IMR-90 (cell line): ENCODE measurements at regions not wholly inside any gene's neighbourhood (a gene's known extent, or its start where the extent isn't known, plus 50 kb on each side); places are given as distances from the start of the nearest gene placed in this dataset.

Experiments used
- ATAC-seq: fragments of 200-7000 bp; cut with Tn5 transposase; 2 replicates; pipeline ENCODE4 v1.9.1; 2020; ENCODE audit warnings: low read depth, mild to moderate bottlenecking, moderate library complexity
- BruUV-seq: library from RNA; stranded (reverse); fragments of 400-500 nt; replicated peaks from 2 replicates; lab custom pipeline; 2021; lab: Mats Ljungman, UMichigan
- CTCF ChIA-PET: fragments of 300-600 bp; formaldehyde crosslinking; extraction: SDS; loops from one replicate; lab custom pipeline; 2021; ENCODE audit warnings: antibody characterized with exemption; lab: Yijun Ruan, JAX
- POLR2A ChIA-PET: fragments of 300-600 bp; sonication (Branson Sonifier 250); formaldehyde crosslinking; loops from one replicate; lab custom pipeline; 2022; ENCODE audit warnings: antibody characterized with exemption; ENCODE audit not compliant: unreplicated experiment; lab: Charles Lee
- DNase-seq: peaks from one replicate; pipeline ENCODE4 v3.0.0; 2013
- H2AFZ ChIP-seq: replicated peaks from 2 replicates; pipeline ENCODE3; 2013; ENCODE audit warnings: low read length, mild to moderate bottlenecking; ENCODE audit not compliant: poor library complexity
- H2AK5ac ChIP-seq: 2 replicates; pipeline ENCODE4 v1.6.1; 2013; ENCODE audit warnings: low read depth, low read length, inconsistent platforms
- H2AK9ac ChIP-seq: replicated peaks from 2 replicates; pipeline ENCODE3; 2013; ENCODE audit warnings: mild to moderate bottlenecking, low read depth, low read length, moderate library complexity; ENCODE audit not compliant: poor library complexity
- H2BK120ac ChIP-seq: 2 replicates; pipeline ENCODE4 v1.6.1; 2013; ENCODE audit warnings: low read depth, low read length, inconsistent platforms
- H2BK15ac ChIP-seq: 3 replicates; pipeline ENCODE4 v1.6.1; 2013; ENCODE audit warnings: low read depth, low read length, inconsistent platforms
- H2BK20ac ChIP-seq: 2 replicates; pipeline ENCODE4 v1.6.1; 2013; ENCODE audit warnings: low read depth, mild to moderate bottlenecking, inconsistent platforms, low read length, moderate library complexity
- H2BK5ac ChIP-seq: 2 replicates; pipeline ENCODE4 v1.6.1; 2013; ENCODE audit warnings: mild to moderate bottlenecking, low read depth, low read length, inconsistent platforms; ENCODE audit not compliant: poor library complexity, severe bottlenecking
- H3K14ac ChIP-seq: replicated peaks from 2 replicates; pipeline ENCODE4 v1.6.1; 2013; ENCODE audit warnings: low read depth, low read length, inconsistent platforms
- H3K18ac ChIP-seq: 2 replicates; pipeline ENCODE4 v1.6.1; 2013; ENCODE audit warnings: low read depth, low read length, control low read depth
- H3K23ac ChIP-seq: 2 replicates; pipeline ENCODE4 v1.6.1; 2013; ENCODE audit warnings: low read depth, low read length, inconsistent platforms
- H3K27ac ChIP-seq: 2 replicates; pipeline ENCODE4 v1.5.1; 2013; ENCODE audit warnings: mild to moderate bottlenecking, control low read depth, low read length; ENCODE audit not compliant: insufficient read depth
- H3K27me3 ChIP-seq: 2 replicates; pipeline ENCODE4 v1.6.1; 2013; ENCODE audit warnings: low read length; ENCODE audit not compliant: control insufficient read depth, insufficient read depth
- H3K36me3 ChIP-seq: 2 replicates; pipeline ENCODE4 v1.6.1; 2013; ENCODE audit warnings: low read length, mixed read lengths; ENCODE audit not compliant: control insufficient read depth, insufficient read depth
- H3K4ac ChIP-seq: 2 replicates; pipeline ENCODE4 v1.6.1; 2013; ENCODE audit warnings: low read depth, low read length, inconsistent platforms
- H3K4me1 ChIP-seq: 2 replicates; pipeline ENCODE4 v1.6.1; 2013; ENCODE audit warnings: low read length, mixed read lengths; ENCODE audit not compliant: control insufficient read depth, insufficient read depth
- H3K4me2 ChIP-seq: 2 replicates; pipeline ENCODE4 v1.6.1; 2013; ENCODE audit warnings: low read depth, mild to moderate bottlenecking, control low read depth, low read length, moderate library complexity
- H3K4me3 ChIP-seq: 2 replicates; pipeline ENCODE4 v1.5.1; 2013; ENCODE audit warnings: low read depth, mild to moderate bottlenecking, control low read depth, low read length, moderate library complexity; ENCODE audit not compliant: insufficient read depth
- H3K56ac ChIP-seq: 2 replicates; pipeline ENCODE4 v1.6.1; 2013; ENCODE audit warnings: low read length, inconsistent platforms; ENCODE audit not compliant: insufficient read depth; ENCODE audit errors: extremely low read depth
- H3K79me1 ChIP-seq, 2 experiments: 2 replicates each; pipeline ENCODE4 v1.6.1; 2013; ENCODE audit warnings: low read length in 2 of 2, inconsistent platforms in 1 of 2, low read depth in 1 of 2
- H3K9ac ChIP-seq: 2 replicates; pipeline ENCODE4 v1.6.1; 2013; ENCODE audit warnings: low read depth, low read length, control low read depth
- H3K9me1 ChIP-seq: 2 replicates; pipeline ENCODE4 v1.6.1; 2013; ENCODE audit warnings: low read length, inconsistent platforms; ENCODE audit not compliant: insufficient read depth
- H3K9me3 ChIP-seq: 2 replicates; pipeline ENCODE4 v1.6.1; 2013; ENCODE audit warnings: low read length; ENCODE audit not compliant: control insufficient read depth, insufficient read depth
- H4K20me1 ChIP-seq: 2 replicates; pipeline ENCODE4 v1.6.1; 2013; ENCODE audit warnings: low read length, inconsistent platforms; ENCODE audit not compliant: insufficient read depth
- H4K5ac ChIP-seq: 2 replicates; pipeline ENCODE4 v1.6.1; 2013; ENCODE audit warnings: mild to moderate bottlenecking, low read depth, low read length, control low read depth
- H4K8ac ChIP-seq, 2 experiments: 2 replicates each; pipeline ENCODE4 v1.6.1; 2013; ENCODE audit warnings: low read depth in 2 of 2, low read length in 2 of 2, control low read depth in 1 of 2, inconsistent platforms in 1 of 2
- H4K91ac ChIP-seq: 2 replicates; pipeline ENCODE4 v1.6.1; 2013; ENCODE audit warnings: low read depth, low read length, inconsistent platforms; ENCODE audit not compliant: insufficient read depth
- ELK1 ChIP-seq: fragments of 150-350 bp; IDR thresholded peaks from 2 replicates; pipeline ENCODE4 v1.6.1; 2016; ENCODE audit warnings: low read depth, mild to moderate bottlenecking, low read length, moderate library complexity, borderline replicate concordance
- FOS ChIP-seq: fragments of 150-350 bp; IDR thresholded peaks from 2 replicates; pipeline ENCODE4 v1.6.1; 2016; ENCODE audit warnings: low read depth, low read length
- MAFK ChIP-seq: IDR thresholded peaks from 2 replicates; pipeline ENCODE4 v1.6.1; 2012; ENCODE audit warnings: low read depth, low read length, improper control_type of control experiment
- NFE2L2 ChIP-seq: fragments of 150-350 bp; IDR thresholded peaks from 2 replicates; pipeline ENCODE4 v1.6.1; 2016; ENCODE audit warnings: low read depth, mild to moderate bottlenecking, low read length
- RCOR1 ChIP-seq: IDR thresholded peaks from 2 replicates; pipeline ENCODE4 v1.6.1; 2012; ENCODE audit warnings: mild to moderate bottlenecking, low read length, improper control_type of control experiment; ENCODE audit not compliant: insufficient replicate concordance
- RFX5 ChIP-seq: IDR thresholded peaks from 2 replicates; pipeline ENCODE4 v1.8.0; 2012; ENCODE audit warnings: low read depth, mild to moderate bottlenecking, low read length, moderate library complexity
- WGBS, 2 experiments: methylation state at CpG; one replicate each; pipeline versions ENCODE4 v1.1.5 to v1.1.7; 2013; ENCODE audit warnings: missing lambda C conversion rate in 2 of 2; ENCODE audit not compliant: insufficient read length in 1 of 2; ENCODE audit errors: extremely low coverage in 2 of 2; 5-methylcytosine and 5-hydroxymethylcytosine counted together
- dilution Hi-C: fragments of 300-500 bp; cut with HindIII; formaldehyde crosslinking; loops from one replicate; pipeline ENCODE4 v1.14.3; 2018; ENCODE audit warnings: low sequenced_read_pairs; ENCODE audit not compliant: unreplicated experiment
- in situ Hi-C: fragments of 300-500 bp; cut with MboI; formaldehyde crosslinking; loops from 3 replicates; pipeline ENCODE4 v1.14.3; 2019; ENCODE audit warnings: low sequenced_read_pairs, inconsistent platforms, mixed read lengths
- intact Hi-C: fragments of 100-400 bp; cut with micrococcal nuclease; formaldehyde crosslinking; loops from 2 replicates; pipeline ENCODE4 v1.10.0; 2022

- Histone ChIP-seq H3K23ac (no peak overlapping the region), H3K14ac (no peak overlapping the region), H4K8ac (no peak overlapping the region), H3K27ac (no peak overlapping the region), H3K9me3 (no peaks in the 10 kb centered on the region), H3K79me1 (no peaks in the 10 kb centered on the region), H2BK5ac (no peak overlapping the region), H4K91ac (no peak overlapping the region), H3K4me2 (no peak overlapping the region), H2AK5ac (no peak overlapping the region), H3K56ac (no peak overlapping the region), H3K9me1 (no peaks in the 10 kb centered on the region), H4K5ac (no peak overlapping the region), H4K20me1 (no peaks in the 10 kb centered on the region), H3K4me1 (no peaks in the 10 kb centered on the region), H3K18ac (no peak overlapping the region), H2AK9ac (no peak overlapping the region), H2BK20ac (no peak overlapping the region), H3K27me3 (no peaks in the 10 kb centered on the region; the same call in 1 of the 2 replicates), H3K36me3 (no peaks in the 10 kb centered on the region), H3K4me3 (no peak overlapping the region), H3K9ac (no peak overlapping the region), H2BK15ac (no peak overlapping the region), H2BK120ac (no peak overlapping the region), H2AFZ (no peak overlapping the region), H3K4ac (no peak overlapping the region)
- no peak for DNase-seq
- dilution Hi-C loops = no loop called here
- POLR2A ChIA-PET = no interaction called here
- no CpG with 5 or more reads among the region's 7 CpGs for WGBS, 2 experiments
- no peak for ATAC-seq
- no TSS peak for BruUV-seq
- TF ChIP-seq ELK1 (no peak), FOS (no peak), RCOR1 (no peak), NFE2L2 (no peak), MAFK (no peak), RFX5 (no peak)
- CTCF ChIA-PET = no interaction called here
- intact Hi-C loops = no loop called here
- in situ Hi-C loops = no loop called here
Measured at GRCh38 chr7:127477295-127478023, 85.0 kb upstream of the ZNF800 start.
